Stimulated activated CD8-positive, alpha-beta memory T cell treated with anti-CD3 and anti-CD28 coated beads, Interleukin-7, amount 100 ng/mL, for 48 hours (primary cell): ENCODE measurements at regions not wholly inside any gene's neighbourhood (a gene's known extent, or its start where the extent isn't known, plus 50 kb on each side); places are given as distances from the start of the nearest gene placed in this dataset.

Experiments used
- DNase-seq, 2 donors: peaks; one replicate each; pipeline ENCODE4 v3.0.0-alpha.2; 2020; ENCODE audit warnings: low read depth in 1 of 2; ENCODE audit errors: extremely low read depth in 1 of 2

DNA sequence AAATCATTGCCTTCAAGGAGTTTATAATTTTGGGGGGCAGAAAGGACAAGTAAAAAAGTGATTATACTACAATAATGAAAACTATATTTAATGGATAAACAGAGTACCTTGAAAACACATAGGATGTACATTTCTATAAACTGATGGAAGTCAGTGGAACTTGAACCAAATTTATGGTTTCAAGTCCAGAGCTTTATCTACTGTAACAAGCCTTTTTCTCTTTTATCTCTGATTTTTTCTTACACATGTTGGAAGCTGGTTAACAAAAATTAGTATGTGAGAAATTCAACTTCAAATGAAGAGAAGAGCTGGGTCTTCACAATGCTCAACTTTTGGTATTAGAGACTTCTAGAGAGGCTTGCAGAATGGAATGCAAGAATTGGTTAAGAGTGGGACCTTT, 393.6 kb downstream of the LMO7 start:
- no peak for DNase-seq

DNA sequence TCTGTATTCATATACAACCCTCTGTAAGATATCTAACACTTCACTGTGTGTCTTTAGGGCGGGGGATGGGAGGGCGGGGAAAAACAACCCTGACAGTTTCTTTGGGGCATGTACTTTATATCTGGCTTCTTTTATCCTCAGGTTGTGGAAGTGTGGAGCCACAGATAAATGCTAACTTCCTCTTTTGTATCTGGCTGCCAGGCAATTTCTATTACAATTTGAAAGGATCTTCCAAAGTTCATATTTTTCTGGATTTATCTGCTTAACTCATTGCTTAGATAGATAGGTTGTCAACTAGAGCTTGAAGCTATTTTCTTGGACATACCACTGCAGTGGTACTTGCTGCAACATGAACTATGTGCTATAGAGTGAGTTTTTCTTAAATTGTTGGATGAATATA, 393.0 kb downstream of the LMO7 start:
- no peak for DNase-seq

DNA sequence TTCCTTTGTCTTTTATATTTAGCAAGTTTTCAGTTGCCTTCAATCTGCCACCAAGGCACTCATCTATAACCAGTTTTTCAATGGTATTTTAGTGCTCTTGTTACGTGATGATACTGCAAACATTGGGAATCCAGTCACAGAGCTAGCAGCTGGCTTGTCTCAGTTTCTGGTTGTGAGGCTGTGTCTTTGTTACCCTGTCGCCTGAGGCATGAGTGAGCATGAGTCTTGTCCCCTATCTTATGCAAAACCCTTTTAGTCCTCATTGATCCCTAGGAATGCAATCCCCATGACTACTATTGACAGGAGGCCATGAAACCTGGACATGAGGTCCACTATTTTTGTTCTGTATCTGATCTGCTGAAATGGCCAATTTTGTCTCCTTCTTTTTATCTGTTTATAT, 391.0 kb downstream of the LMO7 start:
- no peak for DNase-seq

DNA sequence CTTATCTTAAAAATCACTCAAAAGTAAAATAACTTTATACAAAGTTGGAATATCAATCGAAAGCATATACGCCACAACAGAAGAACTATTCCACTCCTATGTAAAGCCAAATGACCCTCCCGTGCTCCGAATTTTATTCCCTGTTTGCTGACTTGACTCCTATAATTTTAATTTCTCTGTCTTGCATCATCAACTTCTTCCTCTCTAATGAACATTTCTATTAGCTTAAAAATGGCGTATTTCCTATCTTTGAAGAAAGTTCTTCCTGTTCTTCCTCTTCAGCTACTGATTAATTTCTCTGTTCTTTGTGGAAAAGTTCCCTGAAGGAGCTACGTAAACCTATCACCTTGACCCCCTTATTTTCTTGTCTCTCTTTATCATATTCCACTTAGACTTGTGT, 389.3 kb downstream of the LMO7 start:
- no peak for DNase-seq

DNA sequence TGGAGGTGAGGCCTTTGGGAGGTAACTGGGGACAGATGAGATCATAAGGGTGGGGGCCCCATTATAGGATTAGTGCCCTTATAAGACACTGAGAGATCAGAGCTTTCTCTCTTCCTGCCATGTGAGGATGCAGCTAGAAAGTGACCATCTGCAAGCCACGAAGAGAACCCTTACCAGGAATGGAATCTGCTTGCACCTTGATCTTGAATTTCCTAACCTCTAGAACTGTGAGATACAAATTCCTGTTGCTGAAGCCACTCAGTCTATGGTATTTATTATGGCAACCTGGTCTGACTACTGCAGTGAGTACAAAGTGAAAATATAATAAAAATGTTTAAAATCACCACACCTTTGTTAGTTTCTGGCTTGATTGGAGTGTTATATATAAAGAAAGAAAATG, 388.0 kb downstream of the LMO7 start:
- DNase-seq = no peak

GRCh38 chr13:76023652-76024051, 387.5 kb downstream of the LMO7 start:
- no peak for DNase-seq

GRCh38 chr13:76020421-76020955, 384.4 kb downstream of the LMO7 start:
- no peak for DNase-seq

DNA sequence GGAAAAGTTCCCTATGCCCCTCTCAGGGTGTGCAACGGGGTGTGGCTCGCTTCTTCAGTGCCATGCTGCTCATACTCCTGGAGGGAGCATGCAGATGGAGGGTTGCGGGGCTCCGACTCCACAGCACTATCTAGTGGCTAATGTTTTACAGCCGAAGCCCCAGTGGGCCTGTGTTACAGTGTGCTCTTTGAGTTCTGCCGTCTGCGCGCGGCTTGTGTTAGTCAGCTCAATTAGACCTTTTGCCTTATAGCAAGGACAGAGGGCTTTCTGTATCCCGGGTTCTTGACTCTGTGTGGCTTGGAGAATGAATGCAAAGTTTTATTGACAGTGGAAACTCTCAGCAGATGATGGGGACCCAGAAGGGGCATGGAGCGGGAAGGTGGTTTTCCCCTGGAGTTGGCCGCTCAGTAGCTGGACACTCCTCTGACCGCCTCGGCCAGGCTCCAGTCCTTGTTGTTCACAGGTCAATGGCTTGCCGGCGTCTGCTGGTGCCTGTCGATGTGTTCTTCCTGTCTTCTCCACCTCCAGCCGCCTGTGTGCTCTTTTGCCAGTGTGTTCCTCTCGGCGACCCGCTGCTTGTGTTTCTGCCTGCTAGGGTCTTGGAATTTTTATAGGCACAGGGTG, 383.4 kb downstream of the LMO7 start:
- no peak for DNase-seq

- DNase-seq = no peak
These were observed 381.9 kb downstream of the LMO7 start for GRCh38 chr13:76017861-76018556.

DNA sequence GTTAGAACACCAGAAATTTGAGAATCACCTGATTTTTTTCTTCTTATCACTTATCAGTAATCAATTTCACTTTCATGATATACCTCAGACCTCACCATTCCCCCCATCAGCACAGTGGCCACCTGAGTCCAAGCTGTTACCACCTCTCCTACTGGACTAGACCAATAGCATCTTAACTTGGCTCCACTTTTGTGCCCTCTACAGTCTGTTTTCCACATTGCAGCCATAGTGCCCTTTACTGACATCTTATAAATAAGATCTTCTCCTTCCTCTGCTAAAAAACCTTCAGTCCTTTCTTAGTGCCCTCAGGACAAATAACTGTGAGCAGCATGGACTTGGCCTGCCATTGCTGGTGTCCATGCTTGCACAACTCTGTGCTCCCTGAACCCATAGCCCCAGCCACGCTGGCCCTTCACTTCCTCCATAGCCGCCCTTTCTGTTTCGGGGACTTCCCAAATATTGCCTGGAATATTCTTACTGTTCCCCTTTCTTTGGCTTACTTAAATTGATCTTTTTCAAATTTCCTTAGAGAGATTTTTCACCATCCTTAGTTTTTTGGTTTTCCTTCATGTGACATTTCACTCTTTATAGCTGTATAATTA, 380.8 kb downstream of the LMO7 start:
- no peak for DNase-seq

DNA sequence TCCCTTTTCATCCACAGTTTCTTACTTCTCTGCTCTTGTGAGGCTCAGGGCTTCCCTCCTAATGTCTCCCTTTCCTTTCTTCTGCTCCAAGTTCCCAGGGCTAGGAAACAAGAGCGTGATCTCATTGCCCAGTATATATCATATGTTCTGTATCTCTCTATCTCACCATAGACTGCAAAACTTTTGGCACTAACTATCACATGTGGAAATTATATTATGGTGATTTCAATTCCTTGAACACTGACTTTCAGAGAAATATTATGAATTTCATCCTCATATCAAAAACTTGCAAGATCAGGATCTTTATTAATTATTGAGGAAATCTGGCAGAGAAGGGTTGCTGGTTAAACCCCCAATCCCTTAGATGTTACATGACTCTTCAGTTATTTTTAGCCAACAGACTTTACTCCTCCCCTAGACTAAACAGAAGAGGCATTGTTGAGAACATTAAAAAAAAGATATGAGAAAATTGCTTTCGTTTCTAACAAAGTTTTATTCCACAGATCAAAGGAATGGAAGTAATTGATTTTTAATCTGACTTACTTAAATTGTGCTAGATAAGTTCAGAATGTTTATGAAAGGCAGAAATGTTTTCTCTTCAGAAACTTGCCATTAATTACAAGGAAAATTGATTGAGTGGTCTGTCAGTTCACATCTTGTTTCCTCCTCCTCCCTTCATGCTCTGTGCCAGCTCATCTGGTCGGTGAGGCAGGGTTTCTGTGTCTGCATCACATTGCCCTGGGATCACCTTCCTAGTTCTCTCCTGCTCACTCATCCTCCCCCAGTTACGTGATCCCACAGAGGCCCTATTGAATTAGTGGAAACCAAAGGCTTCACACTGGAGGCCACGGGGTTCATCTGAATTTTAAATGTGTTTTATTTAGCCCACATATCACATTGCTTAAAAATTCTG, 378.5 kb downstream of the LMO7 start:
- no peak for DNase-seq

- DNase-seq = no peak
These were observed 376.1 kb downstream of the LMO7 start for GRCh38 chr13:76012091-76012721.

- DNase-seq = no peak
These were observed 373.2 kb downstream of the LMO7 start for GRCh38 chr13:76009267-76009890.

- no peak for DNase-seq
These were observed 368.3 kb downstream of the LMO7 start for GRCh38 chr13:76004416-76004815.

DNA sequence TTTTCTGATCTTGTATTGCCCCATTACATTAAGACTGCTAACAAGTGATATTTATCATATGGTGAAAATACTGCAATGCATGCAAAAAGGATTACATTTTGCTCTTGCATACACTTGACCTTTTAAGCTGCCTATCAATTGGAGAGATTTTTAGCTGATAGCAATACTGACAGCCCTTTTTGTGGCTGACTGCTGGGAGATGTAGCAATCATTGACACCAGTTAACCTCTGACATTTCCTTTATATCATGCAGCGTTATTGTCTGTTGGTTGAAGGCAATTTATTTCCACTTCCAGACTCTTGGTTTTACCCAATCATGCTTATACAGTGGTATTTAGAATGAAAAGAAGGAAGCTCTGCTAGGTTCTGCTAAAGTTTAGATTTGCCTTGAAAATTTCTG, 364.0 kb downstream of the LMO7 start:
- DNase-seq = no peak

DNA sequence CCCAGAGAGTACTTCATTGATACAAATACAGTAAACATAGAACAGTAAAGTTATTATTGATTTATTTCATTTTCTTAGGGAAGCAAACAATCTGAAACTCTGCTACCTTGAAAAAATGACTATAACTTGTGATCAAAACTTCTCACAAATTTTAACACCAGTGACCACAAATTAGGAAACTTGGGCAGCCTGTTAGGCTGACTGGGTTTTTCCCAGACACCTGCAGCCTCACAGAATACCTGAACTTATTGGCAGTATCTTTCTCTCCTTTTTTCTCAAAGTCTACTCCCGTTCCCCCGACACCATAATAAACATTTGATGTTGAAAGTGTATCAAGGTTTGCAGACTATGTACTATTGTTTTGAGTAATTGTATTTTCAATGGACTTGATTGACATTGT, 360.5 kb downstream of the LMO7 start:
- DNase-seq = no peak

- DNase-seq = no peak
These were observed 359.8 kb downstream of the LMO7 start for GRCh38 chr13:75995966-75996365.

DNA sequence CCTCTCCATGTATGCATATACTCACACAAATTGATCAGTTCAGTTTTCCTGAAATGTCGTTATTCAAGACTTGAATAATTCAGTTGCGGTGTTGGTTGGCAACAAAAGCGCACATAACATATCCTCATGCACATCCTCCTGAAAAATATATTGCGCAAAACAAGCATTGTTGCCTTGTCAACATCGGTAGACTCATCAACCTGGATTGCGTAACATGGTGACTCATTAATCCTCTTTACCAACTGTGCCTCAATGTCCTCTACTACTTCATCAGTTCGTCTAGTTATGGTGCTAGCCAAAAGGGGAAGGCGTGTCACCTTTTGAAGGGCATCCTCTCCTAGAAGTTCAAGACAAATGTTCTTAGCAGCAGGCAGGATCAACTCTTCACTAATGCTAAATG, 357.7 kb downstream of the LMO7 start:
- DNase-seq = no peak

GRCh38 chr13:75993241-75993640, 357.1 kb downstream of the LMO7 start:
- DNase-seq = no peak

DNA sequence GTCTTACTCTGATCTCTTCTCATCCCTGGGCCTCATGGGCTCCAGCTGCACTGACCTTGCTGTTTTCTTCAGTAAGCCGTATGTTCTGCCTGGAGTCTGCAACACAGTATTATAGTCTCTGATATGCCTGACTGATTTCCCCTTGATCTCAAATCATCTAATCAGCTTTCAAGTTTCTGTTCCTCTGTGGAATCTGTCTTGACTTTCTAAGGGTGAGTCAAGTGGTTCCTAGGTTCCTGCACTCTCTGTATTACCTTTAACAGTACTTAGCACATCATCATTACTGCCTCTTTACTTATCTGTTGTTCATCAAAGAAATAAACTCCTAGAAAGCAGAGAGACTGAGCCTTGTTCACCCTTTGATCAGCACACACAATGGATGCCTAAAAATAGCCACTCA, 350.7 kb downstream of the LMO7 start:
- DNase-seq = no peak
